NCI-H748 (cell line): ENCODE measurements at regions not wholly inside any gene's neighbourhood (a gene's known extent, or its start where the extent isn't known, plus 50 kb on each side); places are given as distances from the start of the nearest gene placed in this dataset.
A peak's percentile ranks its signal among the peaks of the same experiment; 100 is the strongest.

ENCODE experiments used
- DNase-seq: peaks from one replicate; lab custom pipeline; 2025; ENCODE audit not compliant: unreplicated experiment; lab: John Stamatoyannopoulos, UW

GRCh38 chr11:38315151-38315550, 1717.1 kb upstream of the RAG2 start:
- DNase-seq, result no peak

GRCh38 chr11:38307455-38307854, 1709.4 kb upstream of the RAG2 start:
- DNase-seq, result no peak

GRCh38 chr11:38305682-38306081, 1707.6 kb upstream of the RAG2 start:
- no peak for DNase-seq

GRCh38 chr11:38304926-38305325, 1706.9 kb upstream of the RAG2 start:
- DNase-seq, result no peak

GRCh38 chr11:38302564-38302963, 1704.5 kb upstream of the RAG2 start:
- no peak for DNase-seq

GRCh38 chr11:38300570-38300969, 1702.5 kb upstream of the RAG2 start:
- no peak for DNase-seq

GRCh38 chr11:38296211-38296776, 1698.3 kb upstream of the RAG2 start:
- DNase-seq, result peak; percentile 45

- peak; percentile 2 for DNase-seq
Measured at GRCh38 chr11:38282718-38283117, 1684.7 kb upstream of the RAG2 start.

- DNase-seq, result no peak
Measured at GRCh38 chr11:38278457-38279141, 1680.6 kb upstream of the RAG2 start.

GRCh38 chr11:38274031-38274430, 1676.0 kb upstream of the RAG2 start:
- no peak for DNase-seq

GRCh38 chr11:38272376-38272775, 1674.3 kb upstream of the RAG2 start:
- DNase-seq, result no peak

GRCh38 chr11:38266691-38267090, 1668.7 kb upstream of the RAG2 start:
- no peak for DNase-seq

- no peak for DNase-seq
Measured at GRCh38 chr11:38256436-38256835, 1658.4 kb upstream of the RAG2 start.

GRCh38 chr11:38254913-38255312, 1656.9 kb upstream of the RAG2 start:
- DNase-seq, result no peak

GRCh38 chr11:38252620-38253019, 1654.6 kb upstream of the RAG2 start:
- no peak for DNase-seq

- DNase-seq, result no peak
Measured at GRCh38 chr11:38246451-38246850, 1648.4 kb upstream of the RAG2 start.

- no peak for DNase-seq
Measured at GRCh38 chr11:38226684-38227083, 1628.6 kb upstream of the RAG2 start.

GRCh38 chr11:38221295-38221694, 1623.3 kb upstream of the RAG2 start:
- DNase-seq, result no peak

GRCh38 chr11:38219636-38220035, 1621.6 kb upstream of the RAG2 start:
- DNase-seq, result no peak

- no peak for DNase-seq
Measured at GRCh38 chr11:38208951-38209350, 1610.9 kb upstream of the RAG2 start.

- no peak for DNase-seq
Measured at GRCh38 chr11:38206663-38207062, 1608.6 kb upstream of the RAG2 start.

- DNase-seq, result no peak
Measured at GRCh38 chr11:38191101-38191500, 1593.1 kb upstream of the RAG2 start.
